ENCODE measurements at regions not wholly inside any gene's neighbourhood (a gene's known extent, or its start where the extent isn't known, plus 50 kb on each side); places are given as distances from the start of the nearest gene placed in this dataset.

- no peak for ATAC-seq (ENCODE audit: low read depth)
- Mint-ChIP-seq H3K4me1 (no peaks in the 10 kb centered on the region), H3K36me3 (ENCODE audit: low read depth) (no peaks in the 10 kb centered on the region), H3K27me3 (peaks cover 8% of the 10 kb centered on the region), H3K4me3 (no peak overlapping the region), H3K9me3 (no peaks in the 10 kb centered on the region), H3K27ac (no peak overlapping the region)
- TF ChIP-seq, protein P1, sequence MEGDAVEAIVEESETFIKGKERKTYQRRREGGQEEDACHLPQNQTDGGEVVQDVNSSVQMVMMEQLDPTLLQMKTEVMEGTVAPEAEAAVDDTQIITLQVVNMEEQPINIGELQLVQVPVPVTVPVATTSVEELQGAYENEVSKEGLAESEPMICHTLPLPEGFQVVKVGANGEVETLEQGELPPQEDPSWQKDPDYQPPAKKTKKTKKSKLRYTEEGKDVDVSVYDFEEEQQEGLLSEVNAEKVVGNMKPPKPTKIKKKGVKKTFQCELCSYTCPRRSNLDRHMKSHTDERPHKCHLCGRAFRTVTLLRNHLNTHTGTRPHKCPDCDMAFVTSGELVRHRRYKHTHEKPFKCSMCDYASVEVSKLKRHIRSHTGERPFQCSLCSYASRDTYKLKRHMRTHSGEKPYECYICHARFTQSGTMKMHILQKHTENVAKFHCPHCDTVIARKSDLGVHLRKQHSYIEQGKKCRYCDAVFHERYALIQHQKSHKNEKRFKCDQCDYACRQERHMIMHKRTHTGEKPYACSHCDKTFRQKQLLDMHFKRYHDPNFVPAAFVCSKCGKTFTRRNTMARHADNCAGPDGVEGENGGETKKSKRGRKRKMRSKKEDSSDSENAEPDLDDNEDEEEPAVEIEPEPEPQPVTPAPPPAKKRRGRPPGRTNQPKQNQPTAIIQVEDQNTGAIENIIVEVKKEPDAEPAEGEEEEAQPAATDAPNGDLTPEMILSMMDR (IDR thresholded peaks at IDR 0.05): no peak
- DNase-seq: no peak
- intact Hi-C loops (cut with micrococcal nuclease): no loop called here
- ChIA-PET POLR2A (no interaction called here), CTCF (no interaction called here)
Observed at GRCh38 chr18:46411867-46412690, 244.9 kb downstream of the LOXHD1 start.

DNA sequence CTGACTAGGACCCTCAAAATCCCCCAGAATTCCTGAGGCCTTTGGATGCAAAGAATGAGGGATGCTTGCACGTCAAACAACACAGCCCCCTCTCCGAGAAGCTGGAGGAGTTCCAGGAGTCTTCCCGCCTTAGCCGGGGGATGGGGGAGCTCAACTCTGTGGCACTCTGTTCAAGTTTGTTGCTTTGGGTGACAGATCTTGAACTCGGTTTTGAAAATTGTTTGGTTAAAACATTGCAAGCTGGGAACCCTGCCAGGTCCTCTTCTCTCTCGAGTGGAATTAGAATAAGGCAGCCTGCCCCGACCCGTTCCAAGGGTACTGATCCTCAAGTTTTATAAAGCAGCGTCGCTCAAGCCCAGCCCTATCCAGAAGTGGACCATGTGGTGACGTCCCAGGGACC, 244.1 kb downstream of the LOXHD1 start:
- intact Hi-C loops (cut with micrococcal nuclease): no loop called here
- DNase-seq (no peak), ATAC-seq (ENCODE audit: low read depth) (no peak)
- ChIA-PET POLR2A (no interaction called here), CTCF (no interaction called here)
- H3K36me3 Mint-ChIP-seq (ENCODE audit: low read depth): no peaks in the 10 kb centered on the region
- TF ChIP-seq, protein P1 (IDR thresholded peaks at IDR 0.05): no peak
- no peak overlapping the region for H3K27ac Mint-ChIP-seq
- no peak overlapping the region for H3K4me3 Mint-ChIP-seq
- no peaks in the 10 kb centered on the region for H3K9me3 Mint-ChIP-seq
- no peaks in the 10 kb centered on the region for H3K27me3 Mint-ChIP-seq
- H3K4me1 Mint-ChIP-seq: no peaks in the 10 kb centered on the region

- no peaks in the 10 kb centered on the region for H3K27me3 Mint-ChIP-seq
- no peaks in the 10 kb centered on the region for H3K36me3 Mint-ChIP-seq (ENCODE audit: low read depth)
- no peak overlapping the region for H3K4me3 Mint-ChIP-seq
- no peak for DNase-seq
- H3K27ac Mint-ChIP-seq: no peak overlapping the region
- intact Hi-C loops (cut with micrococcal nuclease): no loop called here
- CTCF ChIA-PET: no interaction called here
- TF ChIP-seq, protein P1 (IDR thresholded peaks at IDR 0.05): no peak
- no peaks in the 10 kb centered on the region for H3K9me3 Mint-ChIP-seq
- no peaks in the 10 kb centered on the region for H3K4me1 Mint-ChIP-seq
- no peak for ATAC-seq (ENCODE audit: low read depth)
- POLR2A ChIA-PET: no interaction called here
Observed at GRCh38 chr18:46413684-46414083, 243.3 kb downstream of the LOXHD1 start.

- POLR2A ChIA-PET: no interaction called here
- Mint-ChIP-seq H3K36me3 (ENCODE audit: low read depth) (no peaks in the 10 kb centered on the region), H3K27me3 (no peaks in the 10 kb centered on the region), H3K27ac (no peak overlapping the region), H3K9me3 (no peaks in the 10 kb centered on the region), H3K4me1 (no peaks in the 10 kb centered on the region), H3K4me3 (no peak overlapping the region)
- DNase-seq (no peak), ATAC-seq (ENCODE audit: low read depth) (no peak)
- CTCF ChIA-PET: no interaction called here
- TF ChIP-seq, protein P1 (IDR thresholded peaks at IDR 0.05): no peak
- intact Hi-C loops (cut with micrococcal nuclease): loop anchor here (5.0 kb wide), 1 partner anchor 133 kb away; no protein-coding TSS in a partner anchor
Observed at GRCh38 chr18:46414863-46415262, 242.2 kb downstream of the LOXHD1 start.

DNA sequence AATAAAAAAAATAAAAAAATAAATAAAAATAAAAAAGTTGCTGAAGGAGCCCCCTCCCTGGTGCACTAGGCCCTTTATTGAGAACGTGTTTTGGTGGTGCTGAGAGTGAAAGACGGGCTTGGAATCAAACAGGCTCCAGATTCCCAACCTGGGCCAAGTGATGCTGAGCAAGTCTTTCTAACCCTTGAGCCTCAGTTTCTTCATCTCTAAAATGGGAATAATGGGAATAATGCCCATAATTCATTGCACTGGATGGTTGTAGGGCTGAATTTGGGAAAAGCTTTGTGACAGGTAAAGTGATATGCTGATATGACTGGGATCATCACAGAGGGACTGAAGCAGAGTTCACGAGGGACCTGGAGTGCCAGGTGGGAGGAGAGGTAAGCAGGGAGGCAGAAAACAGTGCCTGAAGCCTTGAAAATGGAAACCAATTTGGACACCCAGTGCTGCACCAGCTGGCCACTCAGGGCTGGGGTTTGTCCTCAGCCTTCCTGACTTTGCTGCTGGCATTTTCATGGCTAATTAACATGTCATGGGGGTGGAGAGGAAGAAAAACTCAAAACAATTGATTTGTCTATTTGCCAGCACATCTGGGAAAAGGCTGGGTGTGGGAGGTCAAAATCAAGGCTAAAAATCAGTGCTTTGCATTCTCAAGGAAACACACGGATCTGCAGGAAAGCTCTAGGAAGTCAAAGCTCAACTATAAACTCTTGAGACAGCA, 241.3 kb downstream of the LOXHD1 start:
- POLR2A ChIA-PET: no interaction called here
- Mint-ChIP-seq H3K9me3 (no peaks in the 10 kb centered on the region), H3K27ac (no peak overlapping the region), H3K4me1 (no peaks in the 10 kb centered on the region), H3K36me3 (ENCODE audit: low read depth) (no peaks in the 10 kb centered on the region), H3K27me3 (no peaks in the 10 kb centered on the region), H3K4me3 (no peak overlapping the region)
- CTCF ChIA-PET: no interaction called here
- TF ChIP-seq, protein P1 (IDR thresholded peaks at IDR 0.05): no peak
- ATAC-seq (ENCODE audit: low read depth) (no peak), DNase-seq (no peak)
- intact Hi-C loops (cut with micrococcal nuclease): loop anchor here (5.0 kb wide), 1 partner anchor 133 kb away; no protein-coding TSS in a partner anchor

All from activated B cell treated with CpG ODN at 0.5 μM for 24 hours (primary cell).